K562 (cell line): ENCODE measurements at regions not wholly inside any gene's neighbourhood (a gene's known extent, or its start where the extent isn't known, plus 50 kb on each side); places are given as distances from the start of the nearest gene placed in this dataset.

Source experiments
- ATAC-seq: fragments of 200-7000 bp; cut with Tn5 transposase; 3 replicates; pipeline ENCODE4 v1.9.1; 2020; ENCODE audit warnings: moderate library complexity
- BruUV-seq: library from RNA; stranded (reverse); fragments of 400-500 nt; replicated peaks from 2 replicates; lab custom pipeline; 2021; lab: Mats Ljungman, UMichigan
- CTCF ChIA-PET: fragments of 300-600 bp; formaldehyde crosslinking; extraction: SDS; loops from one replicate; lab custom pipeline; 2021; ENCODE audit warnings: low intra/inter-chr PET ratio; lab: Yijun Ruan, JAX
- POLR2A ChIA-PET: fragments of 300-600, 350-650 bp; sonication (Branson Sonifier 250); formaldehyde crosslinking; extraction: SDS; loops from one replicate; lab custom pipeline; 2021; ENCODE audit warnings: antibody characterized with exemption, inconsistent platforms; lab: Yijun Ruan, JAX
- DNase-seq, 4 experiments: peaks; one replicate each; pipeline versions ENCODE4 v3.0.0 to v3.0.0-alpha.2; 2011 to 2018; ENCODE audit warnings: low spot score in 3 of 4, mixed read lengths in 3 of 4; ENCODE audit errors: extremely low read depth in 1 of 4
- FAIRE-seq: peaks from 2 replicates; lab custom pipeline; 2011; peaks lifted over from hg19 to GRCh38; lab: Jason Lieb, UNC
- H2AFZ ChIP-seq: 2 replicates; pipeline ENCODE4 v1.6.0; 2011; ENCODE audit warnings: low read depth, low read length, control low read depth, inconsistent platforms
- H3K27ac ChIP-seq: fragments of 200-600 bp; 3 replicates; pipeline ENCODE4 v1.8.0; 2011; ENCODE audit warnings: low read depth, mild to moderate bottlenecking, control low read depth, inconsistent platforms, low read length, moderate library complexity, mixed read lengths; ENCODE audit errors: extremely low read depth
- H3K27me3 ChIP-seq, 2 experiments: fragments of 300-600 bp in 1 of 2; 2 replicates in 1 of 2; 3 replicates in 1 of 2; pipeline versions ENCODE4 v1.6.0 to v1.8.0; 2011; ENCODE audit warnings: inconsistent platforms in 2 of 2, low read length in 2 of 2, mild to moderate bottlenecking in 1 of 2, mixed read lengths in 1 of 2, moderate library complexity in 1 of 2; ENCODE audit not compliant: control insufficient read depth in 2 of 2, insufficient read depth in 2 of 2
- H3K36me3 ChIP-seq: fragments of 300-600 bp; 3 replicates; pipeline ENCODE4 v1.8.0; 2011; ENCODE audit warnings: mild to moderate bottlenecking, low read length, inconsistent platforms; ENCODE audit not compliant: control insufficient read depth, insufficient read depth
- H3K4me1 ChIP-seq, 2 experiments: fragments of 200-600 bp in 1 of 2; replicated peaks in 1 of 2; 2 replicates in 1 of 2; 3 replicates in 1 of 2; pipeline versions ENCODE4 v1.5.1 to v1.8.0; 2011; ENCODE audit warnings: inconsistent platforms in 2 of 2, low read length in 2 of 2, mild to moderate bottlenecking in 1 of 2, mixed read lengths in 1 of 2, moderate library complexity in 1 of 2; ENCODE audit not compliant: control insufficient read depth in 2 of 2, insufficient read depth in 2 of 2
- H3K4me2 ChIP-seq: 2 replicates; pipeline ENCODE4 v1.6.1; 2011; ENCODE audit warnings: low read length, control low read depth, inconsistent platforms, mixed read lengths; ENCODE audit not compliant: insufficient read depth
- H3K4me3 ChIP-seq: fragments of 200-600 bp; sonication (generic), shearing (Covaris generic); 2 replicates; pipeline ENCODE4 v1.5.1; 2016; ENCODE audit warnings: control low read depth, inconsistent platforms
- H3K79me2 ChIP-seq: fragments of 200-600 bp; 3 replicates; pipeline ENCODE4 v1.8.0; 2011; ENCODE audit warnings: low read length, inconsistent platforms; ENCODE audit not compliant: control insufficient read depth, insufficient read depth
- H3K9ac ChIP-seq, 2 experiments: 2 replicates each; pipeline versions ENCODE4 v1.6.0 to v1.6.1; 2011; ENCODE audit warnings: low read depth in 2 of 2, low read length in 2 of 2, control low read depth in 1 of 2, inconsistent platforms in 1 of 2, mild to moderate bottlenecking in 1 of 2, mixed read lengths in 1 of 2; ENCODE audit not compliant: insufficient read depth in 1 of 2
- H3K9me1 ChIP-seq: one replicate; pipeline ENCODE4 v1.6.0; 2011; ENCODE audit warnings: inconsistent platforms, mild to moderate bottlenecking, low read length, moderate library complexity; ENCODE audit not compliant: control insufficient read depth, insufficient read depth
- H3K9me3 ChIP-seq: replicated peaks from 2 replicates; pipeline ENCODE4 v1.5.1; 2011; ENCODE audit warnings: low read depth, low read length, inconsistent platforms; ENCODE audit not compliant: control insufficient read depth, insufficient read depth
- H4K20me1 ChIP-seq: replicated peaks from 2 replicates; pipeline ENCODE4 v1.6.1; 2011; ENCODE audit warnings: low read length, inconsistent platforms, mixed read lengths; ENCODE audit not compliant: control insufficient read depth, insufficient read depth
- ARHGAP35 ChIP-seq: fragments of 450-650 bp; IDR thresholded peaks from 2 replicates; pipeline ENCODE4 v1.6.1; 2018; ENCODE audit not compliant: partially characterized antibody
- CBX8 ChIP-seq: fragments of 200-600 bp; sonication (generic); IDR thresholded peaks from 2 replicates; pipeline ENCODE4 v1.6.1; 2012; ENCODE audit warnings: borderline replicate concordance, mixed run types, low read depth, mild to moderate bottlenecking, moderate library complexity, mixed read lengths, low read length, control low read depth, inconsistent platforms; ENCODE audit not compliant: poor library complexity, severe bottlenecking; ENCODE audit errors: extremely low read depth
- CREM ChIP-seq: IDR thresholded peaks from 2 replicates; pipeline ENCODE4 v1.6.1; 2014; ENCODE audit warnings: antibody characterized with exemption, low read depth
- CSDE1 ChIP-seq, 2 experiments: fragments of 450-650 bp; IDR thresholded peaks; 2 replicates each; pipeline ENCODE4 v1.6.1; 2016; ENCODE audit warnings: mild to moderate bottlenecking in 1 of 2
- EWSR1 ChIP-seq: fragments of 450-650 bp; IDR thresholded peaks from 2 replicates; pipeline ENCODE4 v1.6.1; 2018; ENCODE audit warnings: borderline replicate concordance, mild to moderate bottlenecking, low read depth, moderate library complexity; ENCODE audit not compliant: partially characterized antibody
- HDAC3 ChIP-seq: fragments of 450-650 bp; IDR thresholded peaks from 2 replicates; pipeline ENCODE4 v1.6.1; 2018; ENCODE audit warnings: borderline replicate concordance, mild to moderate bottlenecking, moderate library complexity; ENCODE audit not compliant: partially characterized antibody
- HNRNPUL1 ChIP-seq: fragments of 200-400 bp; formaldehyde crosslinking; IDR thresholded peaks from 2 replicates; pipeline ENCODE4 v1.6.1; 2017; ENCODE audit warnings: low read length
- HOMEZ ChIP-seq: fragments of 250-450 bp; sonication (Bioruptor Pico); IDR thresholded peaks from 2 replicates; pipeline ENCODE4 v1.4.0; 2020; ENCODE audit warnings: mild to moderate bottlenecking, moderate library complexity
- NR4A1 ChIP-seq, 2 experiments: fragments of 250-450 bp in 1 of 2; fragments of 450-650 bp in 1 of 2; sonication (Bioruptor Pico) in 1 of 2; IDR thresholded peaks; 2 replicates each; pipeline versions ENCODE4 v1.4.0 to v1.6.1; 2016 to 2020; ENCODE audit warnings: mild to moderate bottlenecking in 2 of 2, missing compliant biosample characterization in 1 of 2, missing genetic modification characterization in 1 of 2, moderate library complexity in 1 of 2
- PATZ1 ChIP-seq: fragments of 250-450 bp; sonication (Bioruptor Pico); IDR thresholded peaks from 2 replicates; pipeline ENCODE4 v1.5.0; 2020; ENCODE audit warnings: mild to moderate bottlenecking, borderline replicate concordance
- SETDB1 ChIP-seq: IDR thresholded peaks from one replicate; pipeline ENCODE4 v1.6.1; 2012; ENCODE audit warnings: low read length, control low read depth, inconsistent platforms
- ZFP36 ChIP-seq: fragments of 150-350 bp; IDR thresholded peaks from 2 replicates; pipeline ENCODE4 v1.6.1; 2018; ENCODE audit warnings: low read length, low read depth; ENCODE audit not compliant: partially characterized antibody
- ZNF707 ChIP-seq: fragments of 250-450 bp; sonication (Bioruptor Pico); conservative IDR thresholded peaks from 2 replicates; pipeline ENCODE4 v1.8.0; 2022; ENCODE audit warnings: inconsistent platforms, mild to moderate bottlenecking, moderate library complexity
- WGBS: fragments of 100-300 bp; shearing (Covaris generic); methylation state at CpG from one replicate; pipeline ENCODE4 v1.1.6; 2016; ENCODE audit warnings: low coverage, mixed read lengths; ENCODE audit not compliant: insufficient coverage; ENCODE audit errors: missing lambda C conversion rate; 5-methylcytosine and 5-hydroxymethylcytosine counted together
- in situ Hi-C: fragments of 300-500 bp; cut with MboI; formaldehyde crosslinking; loops from 4 replicates; pipeline ENCODE4 v1.15.0; 2018; ENCODE audit warnings: inconsistent platforms, mixed read lengths
- intact Hi-C: fragments of 100-400 bp; cut with micrococcal nuclease; formaldehyde crosslinking; loops from 2 replicates; pipeline ENCODE4 v1.14.2; 2022

DNA sequence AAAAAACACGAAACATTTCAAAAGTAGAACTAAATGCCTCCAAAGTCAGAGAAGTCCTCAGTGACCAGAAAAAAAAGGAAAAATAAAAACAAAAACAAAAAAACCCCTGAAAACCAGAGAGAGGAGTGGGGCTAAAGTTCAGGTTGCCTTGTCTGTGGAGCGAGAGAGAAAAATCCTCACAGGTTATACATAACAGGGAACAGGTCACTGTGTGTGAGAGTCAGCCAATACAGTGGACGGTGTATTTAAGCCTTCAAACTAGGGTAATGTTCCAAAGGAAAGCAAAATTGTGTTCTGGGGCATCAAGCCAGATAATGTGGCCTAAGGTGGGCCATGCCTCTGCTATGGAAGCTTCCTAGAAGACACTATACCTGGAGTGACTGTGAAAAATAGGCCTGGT is 216.1 kb upstream of the SUCLG2 start:
- H4K20me1 ChIP-seq, result no peaks in the 10 kb centered on the region
- H3K9ac ChIP-seq, result no peak overlapping the region
- FAIRE-seq, result no peak
- no peak overlapping the region for H3K27ac ChIP-seq
- H3K4me2 ChIP-seq, result no peak overlapping the region
- ATAC-seq, result no peak
- POLR2A ChIA-PET, result no interaction called here
- CTCF ChIA-PET, result no interaction called here
- no peaks in the 10 kb centered on the region for H3K9me3 ChIP-seq
- no peaks in the 10 kb centered on the region for H3K36me3 ChIP-seq
- no peaks in the 10 kb centered on the region for H3K27me3 ChIP-seq
- H3K4me1 ChIP-seq, result no peaks in the 10 kb centered on the region
- WGBS, result 0% methylated on average over 3 of the region's 3 CpGs
- no peak overlapping the region for H3K4me3 ChIP-seq
- intact Hi-C loops, result no loop called here
- TF ChIP-seq CSDE1 (IDR thresholded peaks at IDR 0.05), result no peak
- TF ChIP-seq CBX8, result no peak
- TF ChIP-seq ZNF707 (CRISPR knock-in tag), result no peak
- TF ChIP-seq ARHGAP35, result no peak
- no peak for TF ChIP-seq NR4A1 (CRISPR knock-in tag; IDR thresholded peaks at IDR 0.05)
- no peak for TF ChIP-seq NR4A1 (tag; IDR thresholded peaks at IDR 0.05)
- TF ChIP-seq EWSR1, result no peak
- no peak for TF ChIP-seq SETDB1
- TF ChIP-seq HDAC3, result no peak
- TF ChIP-seq PATZ1 (CRISPR knock-in tag), result no peak
- TF ChIP-seq HOMEZ (CRISPR knock-in tag), result no peak
- no peak for TF ChIP-seq CREM
- TF ChIP-seq ZFP36, result no peak
- TF ChIP-seq HNRNPUL1, result no peak
- TF ChIP-seq, all 486 proteins: peak for 0
- BruUV-seq, result no TSS peak
- Histone ChIP-seq H3K79me2 (no peaks in the 10 kb centered on the region), H3K9me1 (no peaks in the 10 kb centered on the region), H2AFZ (no peak overlapping the region)
- in situ Hi-C loops, result no loop called here
- no peak for DNase-seq
